NT2/D1 (cell line): ENCODE measurements at regions not wholly inside any gene's neighbourhood (a gene's known extent, or its start where the extent isn't known, plus 50 kb on each side); places are given as distances from the start of the nearest gene placed in this dataset.

ENCODE experiments used
- SUZ12 ChIP-seq: IDR thresholded peaks from 2 replicates; pipeline ENCODE4 v1.6.1; 2011; ENCODE audit not compliant: insufficient read length, insufficient read depth; ENCODE audit errors: extremely low read depth
- YY1 ChIP-seq: IDR thresholded peaks from 2 replicates; pipeline ENCODE4 v1.6.1; 2011; ENCODE audit not compliant: insufficient read length, insufficient read depth
- ZNF274 ChIP-seq: IDR thresholded peaks from 2 replicates; pipeline ENCODE4 v1.6.1; 2011; ENCODE audit warnings: mild to moderate bottlenecking, low read depth, low read length

DNA sequence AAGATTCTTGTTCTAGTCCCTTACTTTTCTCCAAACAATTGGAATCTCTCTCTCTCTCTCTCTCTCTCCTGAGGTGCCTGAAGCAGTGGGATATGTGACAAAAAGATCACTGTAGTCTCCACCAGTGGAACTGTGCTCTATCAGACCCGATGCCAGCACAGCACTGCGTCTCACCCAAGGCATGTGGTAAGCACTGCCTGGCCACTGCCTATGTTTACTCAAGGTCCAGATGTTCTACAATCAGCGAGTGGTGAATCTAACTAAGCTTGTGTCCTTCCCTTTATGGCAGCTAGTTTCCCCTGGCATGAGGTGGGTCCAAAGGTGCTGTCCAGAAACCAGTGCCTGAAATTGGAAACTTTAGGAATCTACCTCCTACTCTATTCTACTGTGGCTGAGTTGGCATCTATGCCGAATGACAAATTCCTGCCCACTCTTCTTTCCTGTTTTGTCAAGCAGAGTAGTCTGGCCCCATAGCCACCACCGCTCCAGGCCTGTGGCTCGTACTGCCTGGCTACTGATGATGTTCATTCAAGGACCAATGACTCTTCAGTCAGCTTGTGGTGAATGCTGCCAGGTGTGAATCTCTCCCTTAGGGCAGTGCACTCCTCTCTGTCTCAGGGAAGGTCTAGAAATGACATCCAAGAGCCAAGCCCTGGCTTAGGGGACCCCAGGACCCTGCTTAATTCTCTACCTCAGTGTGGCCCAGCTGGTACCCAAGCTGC, 416.5 kb downstream of the TEX13C start:
- no peak for TF ChIP-seq YY1
- TF ChIP-seq ZNF274: no peak
- TF ChIP-seq SUZ12: no peak
